IMR-90 (cell line): ENCODE measurements at regions not wholly inside any gene's neighbourhood (a gene's known extent, or its start where the extent isn't known, plus 50 kb on each side); places are given as distances from the start of the nearest gene placed in this dataset.

Experiments used
- ATAC-seq: fragments of 200-7000 bp; cut with Tn5 transposase; 2 replicates; pipeline ENCODE4 v1.9.1; 2020; ENCODE audit warnings: low read depth, mild to moderate bottlenecking, moderate library complexity
- BruUV-seq: library from RNA; stranded (reverse); fragments of 400-500 nt; replicated peaks from 2 replicates; lab custom pipeline; 2021; lab: Mats Ljungman, UMichigan
- CTCF ChIA-PET: fragments of 300-600 bp; formaldehyde crosslinking; extraction: SDS; loops from one replicate; lab custom pipeline; 2021; ENCODE audit warnings: antibody characterized with exemption; lab: Yijun Ruan, JAX
- POLR2A ChIA-PET: fragments of 300-600 bp; sonication (Branson Sonifier 250); formaldehyde crosslinking; loops from one replicate; lab custom pipeline; 2022; ENCODE audit warnings: antibody characterized with exemption; ENCODE audit not compliant: unreplicated experiment; lab: Charles Lee
- DNase-seq: peaks from one replicate; pipeline ENCODE4 v3.0.0; 2013
- H2AFZ ChIP-seq: replicated peaks from 2 replicates; pipeline ENCODE3; 2013; ENCODE audit warnings: low read length, mild to moderate bottlenecking; ENCODE audit not compliant: poor library complexity
- H2AK5ac ChIP-seq: 2 replicates; pipeline ENCODE4 v1.6.1; 2013; ENCODE audit warnings: low read depth, low read length, inconsistent platforms
- H2AK9ac ChIP-seq: replicated peaks from 2 replicates; pipeline ENCODE3; 2013; ENCODE audit warnings: mild to moderate bottlenecking, low read depth, low read length, moderate library complexity; ENCODE audit not compliant: poor library complexity
- H2BK120ac ChIP-seq: 2 replicates; pipeline ENCODE4 v1.6.1; 2013; ENCODE audit warnings: low read depth, low read length, inconsistent platforms
- H2BK15ac ChIP-seq: 3 replicates; pipeline ENCODE4 v1.6.1; 2013; ENCODE audit warnings: low read depth, low read length, inconsistent platforms
- H2BK20ac ChIP-seq: 2 replicates; pipeline ENCODE4 v1.6.1; 2013; ENCODE audit warnings: low read depth, mild to moderate bottlenecking, inconsistent platforms, low read length, moderate library complexity
- H2BK5ac ChIP-seq: 2 replicates; pipeline ENCODE4 v1.6.1; 2013; ENCODE audit warnings: mild to moderate bottlenecking, low read depth, low read length, inconsistent platforms; ENCODE audit not compliant: poor library complexity, severe bottlenecking
- H3K14ac ChIP-seq: replicated peaks from 2 replicates; pipeline ENCODE4 v1.6.1; 2013; ENCODE audit warnings: low read depth, low read length, inconsistent platforms
- H3K18ac ChIP-seq: 2 replicates; pipeline ENCODE4 v1.6.1; 2013; ENCODE audit warnings: low read depth, low read length, control low read depth
- H3K23ac ChIP-seq: 2 replicates; pipeline ENCODE4 v1.6.1; 2013; ENCODE audit warnings: low read depth, low read length, inconsistent platforms
- H3K27ac ChIP-seq: 2 replicates; pipeline ENCODE4 v1.5.1; 2013; ENCODE audit warnings: mild to moderate bottlenecking, control low read depth, low read length; ENCODE audit not compliant: insufficient read depth
- H3K27me3 ChIP-seq: 2 replicates; pipeline ENCODE4 v1.6.1; 2013; ENCODE audit warnings: low read length; ENCODE audit not compliant: control insufficient read depth, insufficient read depth
- H3K36me3 ChIP-seq: 2 replicates; pipeline ENCODE4 v1.6.1; 2013; ENCODE audit warnings: low read length, mixed read lengths; ENCODE audit not compliant: control insufficient read depth, insufficient read depth
- H3K4ac ChIP-seq: 2 replicates; pipeline ENCODE4 v1.6.1; 2013; ENCODE audit warnings: low read depth, low read length, inconsistent platforms
- H3K4me1 ChIP-seq: 2 replicates; pipeline ENCODE4 v1.6.1; 2013; ENCODE audit warnings: low read length, mixed read lengths; ENCODE audit not compliant: control insufficient read depth, insufficient read depth
- H3K4me2 ChIP-seq: 2 replicates; pipeline ENCODE4 v1.6.1; 2013; ENCODE audit warnings: low read depth, mild to moderate bottlenecking, control low read depth, low read length, moderate library complexity
- H3K4me3 ChIP-seq: 2 replicates; pipeline ENCODE4 v1.5.1; 2013; ENCODE audit warnings: low read depth, mild to moderate bottlenecking, control low read depth, low read length, moderate library complexity; ENCODE audit not compliant: insufficient read depth
- H3K56ac ChIP-seq: 2 replicates; pipeline ENCODE4 v1.6.1; 2013; ENCODE audit warnings: low read length, inconsistent platforms; ENCODE audit not compliant: insufficient read depth; ENCODE audit errors: extremely low read depth
- H3K79me1 ChIP-seq, 2 experiments: 2 replicates each; pipeline ENCODE4 v1.6.1; 2013; ENCODE audit warnings: low read length in 2 of 2, inconsistent platforms in 1 of 2, low read depth in 1 of 2
- H3K9ac ChIP-seq: 2 replicates; pipeline ENCODE4 v1.6.1; 2013; ENCODE audit warnings: low read depth, low read length, control low read depth
- H3K9me1 ChIP-seq: 2 replicates; pipeline ENCODE4 v1.6.1; 2013; ENCODE audit warnings: low read length, inconsistent platforms; ENCODE audit not compliant: insufficient read depth
- H3K9me3 ChIP-seq: 2 replicates; pipeline ENCODE4 v1.6.1; 2013; ENCODE audit warnings: low read length; ENCODE audit not compliant: control insufficient read depth, insufficient read depth
- H4K20me1 ChIP-seq: 2 replicates; pipeline ENCODE4 v1.6.1; 2013; ENCODE audit warnings: low read length, inconsistent platforms; ENCODE audit not compliant: insufficient read depth
- H4K5ac ChIP-seq: 2 replicates; pipeline ENCODE4 v1.6.1; 2013; ENCODE audit warnings: mild to moderate bottlenecking, low read depth, low read length, control low read depth
- H4K8ac ChIP-seq, 2 experiments: 2 replicates each; pipeline ENCODE4 v1.6.1; 2013; ENCODE audit warnings: low read depth in 2 of 2, low read length in 2 of 2, control low read depth in 1 of 2, inconsistent platforms in 1 of 2
- H4K91ac ChIP-seq: 2 replicates; pipeline ENCODE4 v1.6.1; 2013; ENCODE audit warnings: low read depth, low read length, inconsistent platforms; ENCODE audit not compliant: insufficient read depth
- BHLHE40 ChIP-seq: fragments of 150-350 bp; IDR thresholded peaks from 2 replicates; pipeline ENCODE4 v1.6.1; 2016; ENCODE audit warnings: mild to moderate bottlenecking, low read depth, low read length
- CTCF ChIP-seq: conservative IDR thresholded peaks from 2 replicates; pipeline ENCODE4 v1.5.1; 2012; ENCODE audit warnings: mild to moderate bottlenecking, low read depth, low read length, improper control_type of control experiment
- MAZ ChIP-seq: IDR thresholded peaks from 2 replicates; pipeline ENCODE4 v1.6.1; 2012; ENCODE audit warnings: low read depth, mild to moderate bottlenecking, low read length, improper control_type of control experiment, moderate library complexity, borderline replicate concordance
- MXI1 ChIP-seq: IDR thresholded peaks from 2 replicates; pipeline ENCODE4 v1.6.1; 2012; ENCODE audit warnings: low read depth, mild to moderate bottlenecking, low read length, moderate library complexity, borderline replicate concordance
- RAD21 ChIP-seq: IDR thresholded peaks from 2 replicates; pipeline ENCODE4 v1.6.1; 2012; ENCODE audit warnings: low read length, improper control_type of control experiment
- RFX5 ChIP-seq: IDR thresholded peaks from 2 replicates; pipeline ENCODE4 v1.8.0; 2012; ENCODE audit warnings: low read depth, mild to moderate bottlenecking, low read length, moderate library complexity
- SMC3 ChIP-seq: fragments of 150-350 bp; IDR thresholded peaks from 2 replicates; pipeline ENCODE4 v1.6.1; 2016; ENCODE audit warnings: low read depth, mild to moderate bottlenecking, antibody characterized with exemption, low read length, moderate library complexity
- WGBS, 2 experiments: methylation state at CpG; one replicate each; pipeline versions ENCODE4 v1.1.5 to v1.1.7; 2013; ENCODE audit warnings: missing lambda C conversion rate in 2 of 2; ENCODE audit not compliant: insufficient read length in 1 of 2; ENCODE audit errors: extremely low coverage in 2 of 2; 5-methylcytosine and 5-hydroxymethylcytosine counted together
- dilution Hi-C: fragments of 300-500 bp; cut with HindIII; formaldehyde crosslinking; loops from one replicate; pipeline ENCODE4 v1.14.3; 2018; ENCODE audit warnings: low sequenced_read_pairs; ENCODE audit not compliant: unreplicated experiment
- in situ Hi-C: fragments of 300-500 bp; cut with MboI; formaldehyde crosslinking; loops from 3 replicates; pipeline ENCODE4 v1.14.3; 2019; ENCODE audit warnings: low sequenced_read_pairs, inconsistent platforms, mixed read lengths
- intact Hi-C: fragments of 100-400 bp; cut with micrococcal nuclease; formaldehyde crosslinking; loops from 2 replicates; pipeline ENCODE4 v1.10.0; 2022

- CTCF ChIA-PET: interaction anchor here (0.6 to 1.7 kb wide), 3 partner anchors 362 to 697 kb away, joined by 3 to 4 read pairs (median 3); no protein-coding TSS in a partner anchor
- Histone ChIP-seq H3K9ac (no peak overlapping the region), H3K27me3 (no peaks in the 10 kb centered on the region), H3K4me3 (no peak overlapping the region), H3K9me3 (no peaks in the 10 kb centered on the region), H2BK120ac (no peak overlapping the region), H3K27ac (no peak overlapping the region), H3K36me3 (no peaks in the 10 kb centered on the region), H3K4ac (no peak overlapping the region), H4K5ac (no peak overlapping the region), H2AK9ac (no peak overlapping the region), H4K8ac (no peak overlapping the region), H3K18ac (no peak overlapping the region), H2AK5ac (no peak overlapping the region), H4K91ac (no peak overlapping the region), H3K23ac (no peak overlapping the region), H2BK15ac (no peak overlapping the region), H2AFZ (no peak overlapping the region), H3K14ac (no peak overlapping the region), H3K79me1 (no peaks in the 10 kb centered on the region), H2BK5ac (no peak overlapping the region), H4K20me1 (no peaks in the 10 kb centered on the region), H3K9me1 (no peaks in the 10 kb centered on the region), H3K4me1 (no peaks in the 10 kb centered on the region), H3K4me2 (no peak overlapping the region), H3K56ac (no peak overlapping the region), H2BK20ac (no peak overlapping the region)
- intact Hi-C loops (loop anchor here (1.0 to 5.0 kb wide), 3 partner anchors 361 to 693 kb away; no protein-coding TSS in a partner anchor), dilution Hi-C loops (no loop called here), in situ Hi-C loops (loop anchor here (10.0 kb wide), 1 partner anchor 535 kb away; no protein-coding TSS in a partner anchor)
- WGBS, 2 experiments: no CpG with 5 or more reads among the region's 6 CpGs
- POLR2A ChIA-PET: no interaction called here
- no TSS peak for BruUV-seq
- DNase-seq: peak; percentile 49
- peak; percentile 77 for ATAC-seq
- TF ChIP-seq SMC3 (peak; percentile 35; the same call in 1 of the 2 replicates), BHLHE40 (no peak), MXI1 (no peak), CTCF (peak; percentile 51), RAD21 (peak; percentile 49; the same call in 1 of the 2 replicates), RFX5 (no peak), MAZ (no peak)
These were observed 208.4 kb downstream of the RAD51AP2 start for GRCh38 chr2:17309741-17310339.
